ENCODE measurements at regions not wholly inside any gene's neighbourhood (a gene's known extent, or its start where the extent isn't known, plus 50 kb on each side); places are given as distances from the start of the nearest gene placed in this dataset.

- TF ChIP-seq CTCF (IDR thresholded peaks at IDR 0.05; ENCODE audit: poor library complexity) (no peak), EZH2 (IDR thresholded peaks at IDR 0.05; ENCODE audit: borderline replicate concordance) (no peak)
Measured at GRCh38 chr12:92063641-92064040, 82.0 kb downstream of the BTG1 start.

Measured in hepatocyte (in vitro differentiated cells).